ENCODE measurements at regions not wholly inside any gene's neighbourhood (a gene's known extent, or its start where the extent isn't known, plus 50 kb on each side); places are given as distances from the start of the nearest gene placed in this dataset.
"Not testable (repeated sequence)": the region's sequence is repeated elsewhere in the genome, so short reads cannot be mapped to it uniquely, and the experiment has no call there.

DNA sequence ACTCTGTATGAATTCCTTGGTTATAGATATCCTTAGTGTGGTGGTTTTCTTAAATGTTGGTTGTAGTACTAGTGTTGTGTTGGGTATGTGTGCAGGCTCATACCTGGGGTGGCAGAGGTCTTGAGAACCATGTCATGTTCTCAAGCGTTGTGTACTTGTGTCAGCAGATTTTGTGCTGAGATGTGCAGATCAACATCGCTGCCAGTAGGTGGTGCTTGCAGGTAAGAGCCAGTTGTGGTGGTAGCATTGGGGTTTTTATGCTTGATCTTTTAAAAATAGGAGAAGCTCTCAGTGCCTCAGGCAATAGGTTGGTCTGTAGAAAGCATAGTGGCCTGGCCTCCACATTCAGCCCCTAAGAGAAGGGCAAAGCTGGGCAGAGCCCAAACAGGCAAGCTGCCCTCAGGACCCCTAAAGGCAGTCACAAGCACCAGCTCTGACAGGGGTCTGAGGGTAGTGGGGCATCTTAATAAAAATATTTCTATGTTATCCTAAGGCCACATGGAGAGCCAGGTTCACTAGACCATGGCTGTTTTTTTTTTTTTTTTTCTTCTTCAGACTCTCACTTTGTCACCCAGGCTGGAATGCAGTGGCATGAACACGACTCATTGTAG, 164.0 kb downstream of the IL20RB start:
- DNase-seq = peak; percentile 33 to 36

DNA sequence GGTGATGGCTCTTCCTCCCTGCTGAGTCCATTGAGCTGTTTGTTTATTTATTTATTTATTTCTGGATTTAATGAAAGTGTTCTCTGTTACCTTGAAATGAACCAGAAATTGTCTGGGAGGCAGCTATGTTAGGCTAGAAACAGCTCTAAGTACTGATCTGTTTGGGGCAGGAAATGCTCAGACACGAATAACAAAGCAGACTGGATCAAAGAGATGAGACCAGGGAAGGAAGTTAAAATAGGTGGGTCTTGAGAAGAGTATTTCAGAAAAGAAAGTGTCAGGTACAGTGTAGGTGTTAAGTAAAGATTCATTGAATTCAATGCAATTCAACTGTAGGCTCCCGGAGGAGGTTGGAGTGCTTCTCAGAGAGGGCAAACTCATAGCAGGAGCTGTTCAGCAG, 173.3 kb downstream of the IL20RB start:
- DNase-seq = no peak

DNA sequence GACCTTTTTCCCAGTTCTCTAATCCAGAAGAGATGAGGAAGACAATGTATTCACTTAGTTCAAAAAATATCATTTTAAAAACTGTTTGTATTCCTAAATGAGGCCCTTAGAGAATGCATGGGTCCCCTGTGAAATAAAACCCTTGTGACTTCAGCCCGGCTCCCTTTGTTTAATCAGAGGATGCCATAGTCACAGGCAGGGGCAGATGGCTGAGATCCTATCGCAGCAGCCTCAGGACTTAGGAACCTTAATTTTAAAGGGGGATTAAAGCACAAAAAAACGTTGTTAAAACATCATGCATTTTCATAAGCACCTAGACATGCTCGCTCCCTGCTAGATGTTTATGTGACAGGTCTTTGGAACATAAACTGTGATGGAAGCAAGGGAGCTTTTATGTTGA, 176.6 kb downstream of the IL20RB start:
- DNase-seq = no peak

DNA sequence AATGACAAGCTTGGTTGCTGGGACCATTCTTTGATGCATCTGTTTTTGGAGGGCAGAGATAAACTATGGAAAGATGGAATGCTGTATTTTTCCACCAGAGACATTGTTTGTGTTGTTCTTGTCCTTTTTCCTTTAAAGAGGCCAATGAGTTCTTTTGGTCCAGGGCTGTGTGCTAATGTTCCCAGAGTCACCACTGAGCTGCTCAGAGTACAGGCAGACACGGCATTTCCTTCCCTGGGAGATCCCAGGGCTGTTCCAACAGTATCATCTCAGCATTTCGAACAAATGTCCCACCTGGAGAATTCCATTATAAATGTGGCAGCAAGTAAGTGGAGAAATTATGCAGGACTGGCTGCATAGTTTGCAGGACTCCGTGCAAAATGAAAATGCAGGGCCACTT, 190.6 kb downstream of the IL20RB start:
- no peak for DNase-seq

GRCh38 chr3:137148917-137149316, 191.1 kb downstream of the IL20RB start:
- no peak for DNase-seq

GRCh38 chr3:137150825-137151224, 193.0 kb downstream of the IL20RB start:
- DNase-seq = no peak

- peak in 1 of 2 experiments; percentile 22 for DNase-seq
Observed at GRCh38 chr3:137153046-137153445, 195.3 kb downstream of the IL20RB start.

DNA sequence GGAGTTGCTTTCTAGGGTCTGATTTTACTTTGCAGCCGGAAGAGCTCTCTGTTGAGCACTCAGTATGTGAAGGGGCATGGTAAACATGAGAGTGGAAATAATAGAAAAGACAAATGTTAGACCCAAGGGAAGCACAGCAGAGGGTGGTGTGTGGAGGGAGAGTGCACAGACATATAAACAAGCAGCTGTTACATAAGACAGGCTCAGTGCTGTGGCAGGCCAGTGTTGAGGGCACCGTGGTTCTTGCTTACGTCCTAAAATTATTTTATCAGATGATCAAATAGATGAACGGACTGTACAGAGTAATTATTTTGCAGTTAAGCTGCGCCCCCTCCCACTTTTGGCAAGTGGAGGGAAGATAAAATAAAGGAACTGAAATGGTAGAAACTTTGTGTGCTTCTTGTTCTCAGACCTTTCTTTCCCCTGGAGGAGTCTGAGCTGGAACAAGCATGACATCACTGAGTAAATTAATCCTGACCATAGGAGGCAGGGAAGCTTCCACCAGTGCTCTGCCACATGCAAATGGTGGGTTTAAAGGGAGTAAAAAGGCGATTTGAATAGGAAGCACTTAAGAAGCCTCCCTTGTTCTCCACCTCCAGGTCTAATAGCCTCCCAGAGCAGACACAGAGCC, 205.6 kb downstream of the IL20RB start:
- no peak for DNase-seq

- DNase-seq = no peak
Observed at GRCh38 chr3:137163958-137164357, 206.2 kb downstream of the IL20RB start.

- DNase-seq = no peak
Observed at GRCh38 chr3:137165117-137165806, 207.5 kb downstream of the IL20RB start.

- no peak for DNase-seq
Observed at GRCh38 chr3:137171834-137172603, 214.2 kb downstream of the IL20RB start.

GRCh38 chr3:137172728-137173127, 214.9 kb downstream of the IL20RB start:
- DNase-seq = no peak

DNA sequence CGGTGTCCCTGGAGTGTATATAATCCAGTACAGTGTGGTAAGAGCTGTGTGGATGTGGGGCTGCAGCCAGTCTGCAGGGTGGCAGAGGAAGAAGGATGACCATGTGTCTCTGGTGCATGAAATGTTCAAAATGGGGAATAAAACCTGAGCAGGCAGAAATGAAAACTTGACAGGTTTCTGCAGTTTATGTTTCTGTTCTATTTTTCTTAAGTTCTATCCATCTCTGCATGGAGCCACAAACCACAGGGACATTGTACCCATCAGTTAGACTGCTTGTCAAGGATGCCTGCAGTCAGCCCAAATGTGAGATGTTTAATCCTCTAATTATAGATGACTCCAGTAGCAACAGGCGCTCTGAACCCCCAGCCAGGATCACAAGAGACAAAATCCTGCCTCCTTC, 216.7 kb downstream of the IL20RB start:
- no peak for DNase-seq

DNA sequence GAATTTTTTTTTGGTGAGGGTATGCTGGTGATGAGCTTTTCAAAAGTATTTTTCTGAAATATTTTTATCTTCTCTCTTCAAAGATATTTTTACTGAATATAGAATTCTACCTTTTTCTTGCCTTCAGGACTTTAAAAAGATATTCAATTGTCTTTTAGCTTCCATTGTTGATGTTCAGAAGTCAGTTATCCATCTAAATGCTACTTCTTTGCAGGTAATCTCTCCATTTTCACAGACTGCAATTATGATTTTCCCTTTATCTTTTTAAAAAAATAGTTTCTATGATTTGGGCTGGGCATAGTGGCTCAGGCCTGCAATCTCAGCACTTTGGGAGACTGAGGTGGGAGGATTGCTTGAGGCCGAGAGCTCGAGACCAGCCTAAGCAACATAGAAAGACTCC, 222.4 kb downstream of the IL20RB start:
- DNase-seq = no peak

- no peak for DNase-seq
Observed at GRCh38 chr3:137191133-137191923, 233.5 kb downstream of the IL20RB start.

DNA sequence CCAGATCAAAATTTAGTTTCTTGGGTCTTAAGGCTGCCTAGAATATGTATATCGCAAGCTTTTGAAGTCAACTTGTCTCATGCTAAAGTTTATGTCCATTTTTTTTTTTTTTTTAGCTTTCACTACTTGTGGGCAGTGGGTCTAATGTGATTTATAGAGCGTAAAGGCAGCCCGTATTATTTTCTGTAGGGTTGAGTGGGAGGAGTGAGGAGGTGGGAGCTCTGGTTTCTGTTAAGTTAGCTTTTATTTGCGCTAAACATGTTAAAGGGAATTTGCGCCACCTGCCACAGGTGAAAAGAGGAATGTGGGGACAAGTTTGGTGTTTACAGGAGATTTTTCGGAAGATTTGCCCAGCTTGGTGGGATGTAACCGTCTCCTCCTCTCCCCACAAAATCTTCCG, 234.2 kb downstream of the IL20RB start:
- DNase-seq = no peak

DNA sequence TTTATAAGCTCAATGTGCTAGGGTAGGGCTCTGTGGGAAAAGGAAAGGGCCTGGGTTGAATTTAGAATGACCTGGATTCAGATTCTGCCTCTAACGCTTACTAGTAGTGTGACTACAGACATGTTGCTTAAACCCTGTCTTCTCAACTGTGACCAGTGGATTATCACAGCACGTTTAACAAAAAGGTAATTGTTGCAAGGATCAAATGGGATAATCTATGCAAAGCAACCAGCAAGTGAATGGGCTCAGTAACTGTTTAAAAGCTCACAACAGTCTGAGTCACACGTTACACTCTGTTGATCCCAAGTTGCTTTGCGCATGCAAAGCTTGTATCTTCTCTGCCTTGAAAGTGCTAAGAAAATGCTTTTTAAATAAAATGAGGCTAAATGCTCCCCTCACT, 236.5 kb downstream of the IL20RB start:
- DNase-seq = no peak

DNA sequence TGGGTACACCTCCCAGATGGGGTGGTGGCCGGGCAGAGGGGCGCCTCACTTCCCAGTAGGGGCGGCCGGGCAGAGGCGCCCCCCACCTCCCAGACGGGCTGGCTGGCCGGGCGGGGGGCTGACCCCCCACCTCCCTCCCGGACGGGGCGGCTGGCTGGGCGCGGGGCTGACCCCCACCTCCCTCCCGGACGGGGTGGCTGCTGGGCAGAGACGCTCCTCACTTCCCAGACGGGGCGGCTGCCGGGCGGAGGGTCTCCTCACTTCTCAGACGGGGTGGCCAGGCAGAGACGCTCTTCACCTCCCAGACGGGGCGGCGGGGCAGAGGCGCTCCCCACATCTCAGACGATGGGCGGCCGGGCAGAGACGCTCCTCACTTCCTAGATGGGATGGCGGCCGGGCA, 240.6 kb downstream of the IL20RB start:
- not testable (repeated sequence) for DNase-seq

DNA sequence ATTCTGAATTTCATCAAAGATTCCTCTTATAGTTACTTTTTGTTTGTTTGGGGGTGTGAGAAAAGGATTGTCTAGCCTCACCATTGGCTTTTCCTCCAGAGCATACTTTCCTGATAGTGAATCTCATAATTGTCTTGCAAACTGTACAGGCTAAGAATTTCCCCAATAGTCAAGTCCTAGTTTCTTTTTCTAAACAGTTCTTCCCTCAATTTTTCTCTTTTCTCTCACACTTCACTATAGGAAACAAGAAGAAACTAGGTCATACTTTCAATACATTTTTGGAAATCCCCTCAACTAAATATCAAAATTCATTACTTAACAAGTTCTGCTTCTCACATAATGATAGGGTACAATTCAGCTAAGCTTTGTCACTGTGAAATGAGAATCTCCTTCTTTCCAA, 241.9 kb downstream of the IL20RB start:
- no peak for DNase-seq

- no peak for DNase-seq
Observed at GRCh38 chr3:137201066-137201465, 243.3 kb downstream of the IL20RB start.

- no peak for DNase-seq
Observed at GRCh38 chr3:137202941-137203340, 245.2 kb downstream of the IL20RB start.

DNA sequence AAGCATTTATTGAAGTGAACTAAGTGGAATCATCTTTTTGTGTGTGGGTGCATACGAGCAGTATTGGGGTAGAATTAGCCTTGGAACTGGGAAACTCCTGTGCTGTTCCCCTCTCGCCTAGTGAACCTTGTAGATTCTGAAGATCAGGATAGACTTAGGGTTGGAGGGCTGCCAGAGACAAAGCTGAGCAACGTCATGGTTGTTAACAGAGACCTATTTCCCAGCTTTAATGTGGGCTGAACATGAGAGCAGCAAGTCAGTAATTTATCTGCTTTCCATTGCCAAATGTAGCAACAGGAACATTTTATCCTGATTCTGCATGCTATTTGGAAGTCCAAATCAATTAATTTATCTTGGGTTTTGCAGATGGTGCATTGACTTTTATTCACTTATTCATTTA, 246.6 kb downstream of the IL20RB start:
- DNase-seq = no peak

All from SHP77 (cell line).